BE2C (cell line): ENCODE measurements at regions not wholly inside any gene's neighbourhood (a gene's known extent, or its start where the extent isn't known, plus 50 kb on each side); places are given as distances from the start of the nearest gene placed in this dataset.

Source experiments
- DNase-seq: peaks from one replicate; pipeline ENCODE4 v3.0.0-alpha.2; 2020
- H3K27me3 ChIP-seq: fragments of 250-450 bp; sonication (Bioruptor Pico); 2 replicates; pipeline ENCODE4 v1.5.1; 2020; ENCODE audit warnings: mild to moderate bottlenecking
- H3K36me3 ChIP-seq: fragments of 250-450 bp; sonication (Bioruptor Pico); 2 replicates; pipeline ENCODE4 v1.5.1; 2020; ENCODE audit warnings: mild to moderate bottlenecking
- H3K4me1 ChIP-seq: fragments of 250-450 bp; sonication (Bioruptor Pico); 2 replicates; pipeline ENCODE4 v1.5.1; 2020
- H3K4me3 ChIP-seq: 2 replicates; pipeline ENCODE4 v1.5.1; 2011; ENCODE audit warnings: low read depth, low read length
- H3K9me3 ChIP-seq: fragments of 250-450 bp; sonication (Bioruptor Pico); 2 replicates; pipeline ENCODE4 v1.5.1; 2020
- TF ChIP-seq, protein P1 (sequence below): IDR thresholded peaks from 2 replicates; pipeline ENCODE4 v1.5.1; 2012; ENCODE audit warnings: mild to moderate bottlenecking, low read depth, low read length

DNA sequence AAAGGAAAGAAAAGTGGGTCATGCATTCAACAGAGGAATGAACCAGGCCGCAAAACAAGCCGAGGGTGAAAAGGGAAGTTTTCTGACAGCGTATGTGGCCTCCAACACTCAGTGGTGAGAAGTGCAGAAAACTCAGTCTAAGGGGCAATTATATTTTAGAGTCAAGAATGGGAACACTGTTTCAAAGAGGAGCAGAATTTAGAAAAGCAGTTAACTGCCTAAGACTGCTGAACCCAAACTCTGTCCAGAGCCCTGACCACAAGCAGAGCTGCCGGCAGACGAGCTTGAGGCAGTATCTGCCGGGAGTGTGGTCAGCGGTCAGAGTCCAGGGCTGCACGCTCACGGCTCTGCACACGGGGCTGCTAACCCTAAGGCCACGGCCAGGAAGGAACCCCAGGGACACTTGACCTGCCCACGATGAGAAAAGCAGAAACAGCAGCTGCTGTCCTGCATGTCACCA is 347.0 kb upstream of the ID2 start:
- H3K4me1 ChIP-seq: peaks cover 5% of the 10 kb centered on the region; the same call in 1 of the 2 replicates
- H3K9me3 ChIP-seq: peaks cover 2% of the 10 kb centered on the region; the same call in 1 of the 2 replicates
- H3K27me3 ChIP-seq: no peaks in the 10 kb centered on the region
- no peak overlapping the region for H3K4me3 ChIP-seq
- TF ChIP-seq, protein P1, sequence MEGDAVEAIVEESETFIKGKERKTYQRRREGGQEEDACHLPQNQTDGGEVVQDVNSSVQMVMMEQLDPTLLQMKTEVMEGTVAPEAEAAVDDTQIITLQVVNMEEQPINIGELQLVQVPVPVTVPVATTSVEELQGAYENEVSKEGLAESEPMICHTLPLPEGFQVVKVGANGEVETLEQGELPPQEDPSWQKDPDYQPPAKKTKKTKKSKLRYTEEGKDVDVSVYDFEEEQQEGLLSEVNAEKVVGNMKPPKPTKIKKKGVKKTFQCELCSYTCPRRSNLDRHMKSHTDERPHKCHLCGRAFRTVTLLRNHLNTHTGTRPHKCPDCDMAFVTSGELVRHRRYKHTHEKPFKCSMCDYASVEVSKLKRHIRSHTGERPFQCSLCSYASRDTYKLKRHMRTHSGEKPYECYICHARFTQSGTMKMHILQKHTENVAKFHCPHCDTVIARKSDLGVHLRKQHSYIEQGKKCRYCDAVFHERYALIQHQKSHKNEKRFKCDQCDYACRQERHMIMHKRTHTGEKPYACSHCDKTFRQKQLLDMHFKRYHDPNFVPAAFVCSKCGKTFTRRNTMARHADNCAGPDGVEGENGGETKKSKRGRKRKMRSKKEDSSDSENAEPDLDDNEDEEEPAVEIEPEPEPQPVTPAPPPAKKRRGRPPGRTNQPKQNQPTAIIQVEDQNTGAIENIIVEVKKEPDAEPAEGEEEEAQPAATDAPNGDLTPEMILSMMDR: no peak
- H3K36me3 ChIP-seq: no peaks in the 10 kb centered on the region
- DNase-seq: no peak

- Histone ChIP-seq H3K9me3 (peaks cover 2% of the 10 kb centered on the region; the same call in 1 of the 2 replicates), H3K27me3 (no peaks in the 10 kb centered on the region), H3K4me1 (no peaks in the 10 kb centered on the region), H3K4me3 (no peak overlapping the region), H3K36me3 (no peaks in the 10 kb centered on the region)
- TF ChIP-seq, protein P1: no peak
- DNase-seq: no peak
These were observed 346.1 kb upstream of the ID2 start for GRCh38 chr2:8335801-8336200.

DNA sequence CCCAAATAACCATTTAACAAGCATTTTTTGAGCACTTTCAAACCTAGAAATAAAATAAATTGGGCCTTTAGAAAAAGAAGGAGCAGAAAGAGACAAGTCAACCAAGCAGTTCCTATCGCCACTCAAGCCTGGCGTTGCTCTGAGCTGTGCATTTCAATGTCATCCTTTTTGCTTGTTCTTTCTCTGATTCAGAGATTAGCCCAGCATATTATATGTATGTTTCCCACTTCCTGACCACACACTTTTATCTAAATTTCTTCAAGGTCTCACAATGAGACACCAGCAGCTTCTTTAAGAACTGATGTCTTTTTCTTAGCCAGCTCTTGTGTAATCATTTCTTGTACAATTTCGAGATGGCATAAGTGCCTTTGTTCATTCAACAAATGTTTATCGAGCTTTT is 344.5 kb upstream of the ID2 start:
- DNase-seq: no peak

DNA sequence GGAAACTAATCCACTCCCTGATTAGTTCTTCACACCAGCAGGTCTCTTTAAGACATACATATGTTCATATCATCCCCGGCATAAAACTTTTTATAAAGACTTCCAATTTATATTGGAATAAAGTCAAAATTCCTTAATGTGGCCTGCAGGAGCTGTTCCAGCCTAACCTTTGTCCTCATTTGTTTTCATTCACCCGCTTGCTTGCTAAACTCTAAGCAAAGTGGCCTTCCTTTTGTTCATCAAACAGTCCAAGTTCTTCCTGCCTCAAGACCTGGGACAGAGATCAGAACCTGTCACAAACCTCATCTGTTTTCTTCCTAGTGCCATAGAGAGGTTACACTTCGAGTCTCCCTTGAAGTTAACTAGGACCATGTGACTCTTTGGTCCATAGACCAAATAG is 339.4 kb upstream of the ID2 start:
- Histone ChIP-seq H3K4me3 (no peak overlapping the region), H3K4me1 (no peaks in the 10 kb centered on the region), H3K36me3 (no peaks in the 10 kb centered on the region), H3K27me3 (no peaks in the 10 kb centered on the region), H3K9me3 (no peaks in the 10 kb centered on the region)
- no peak for DNase-seq
- TF ChIP-seq, protein P1: no peak

More for the DNA sequence above, 344.5 kb upstream of the ID2 start:
- Histone ChIP-seq H3K4me3 (no peak overlapping the region), H3K27me3 (no peaks in the 10 kb centered on the region), H3K4me1 (no peaks in the 10 kb centered on the region), H3K36me3 (no peaks in the 10 kb centered on the region), H3K9me3 (peaks cover 2% of the 10 kb centered on the region; the same call in 1 of the 2 replicates)
- TF ChIP-seq, protein P1: no peak

GRCh38 chr2:8343031-8343430 is 338.8 kb upstream of the ID2 start:
- Histone ChIP-seq H3K9me3 (no peaks in the 10 kb centered on the region), H3K27me3 (no peaks in the 10 kb centered on the region), H3K4me1 (no peaks in the 10 kb centered on the region), H3K4me3 (no peak overlapping the region), H3K36me3 (no peaks in the 10 kb centered on the region)
- TF ChIP-seq, protein P1: no peak
- DNase-seq: no peak

GRCh38 chr2:8344144-8345097 is 337.4 kb upstream of the ID2 start:
- Histone ChIP-seq H3K4me3 (no peak overlapping the region), H3K36me3 (no peaks in the 10 kb centered on the region), H3K9me3 (no peaks in the 10 kb centered on the region), H3K27me3 (no peaks in the 10 kb centered on the region), H3K4me1 (no peaks in the 10 kb centered on the region)
- DNase-seq: no peak
- TF ChIP-seq, protein P1: no peak
